GM12891 (cell line): ENCODE measurements at regions not wholly inside any gene's neighbourhood (a gene's known extent, or its start where the extent isn't known, plus 50 kb on each side); places are given as distances from the start of the nearest gene placed in this dataset.

Source experiments
- DNase-seq: peaks from one replicate; pipeline ENCODE4 v3.0.0; 2011; ENCODE audit warnings: low spot score; ENCODE audit not compliant: insufficient read length
- FAIRE-seq: peaks from 2 replicates; lab custom pipeline; 2011; peaks lifted over from hg19 to GRCh38; lab: Jason Lieb, UNC
- PAX5 ChIP-seq: IDR thresholded peaks from 2 replicates; pipeline ENCODE4 v1.6.1; 2011; ENCODE audit warnings: low read length, moderate library complexity, mild to moderate bottlenecking; ENCODE audit not compliant: insufficient read depth, severe bottlenecking
- POLR2A ChIP-seq: IDR thresholded peaks from 2 replicates; pipeline ENCODE4 v1.6.1; 2011; ENCODE audit warnings: low read depth, low read length, control low read depth
- POLR2AphosphoS5 ChIP-seq: IDR thresholded peaks from 2 replicates; pipeline ENCODE4 v1.6.1; 2011; ENCODE audit warnings: low read depth, low read length, control low read depth
- POU2F2 ChIP-seq: IDR thresholded peaks from 2 replicates; pipeline ENCODE4 v1.6.1; 2011; ENCODE audit warnings: low read depth, mild to moderate bottlenecking, control low read depth, low read length, moderate library complexity
- SPI1 ChIP-seq: IDR thresholded peaks from 2 replicates; pipeline ENCODE4 v1.6.1; 2011; ENCODE audit warnings: low read depth, low read length, control low read depth
- TAF1 ChIP-seq: IDR thresholded peaks from 2 replicates; pipeline ENCODE4 v1.6.1; 2011; ENCODE audit warnings: low read depth, low read length, control low read depth

DNA sequence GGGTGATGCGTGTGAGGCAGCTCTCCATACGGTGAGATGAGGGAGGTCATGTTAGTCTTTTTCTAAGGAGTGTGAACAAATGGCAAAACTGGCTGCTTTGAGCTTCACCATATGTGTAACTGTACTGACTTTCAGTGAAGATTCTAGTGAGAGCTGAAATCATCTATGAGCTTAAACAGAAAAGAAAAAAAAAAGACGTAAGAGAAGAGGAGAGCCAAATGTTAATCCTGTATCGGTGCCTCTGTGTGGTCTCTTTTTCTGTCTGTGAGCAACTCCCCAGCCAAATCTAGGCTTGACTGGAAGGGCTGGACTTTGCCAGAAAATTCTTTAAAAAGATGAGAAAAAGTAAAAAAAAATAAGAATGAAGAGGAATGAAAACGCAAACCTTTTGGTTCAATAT lies 209.7 kb upstream of the TUT7 start:
- FAIRE-seq = no peak
- TF ChIP-seq POLR2AphosphoS5 = no peak
- no peak for TF ChIP-seq PAX5
- TF ChIP-seq SPI1 = no peak
- no peak for TF ChIP-seq POLR2A
- no peak for TF ChIP-seq TAF1
- no peak for TF ChIP-seq POU2F2
- DNase-seq = no peak

DNA sequence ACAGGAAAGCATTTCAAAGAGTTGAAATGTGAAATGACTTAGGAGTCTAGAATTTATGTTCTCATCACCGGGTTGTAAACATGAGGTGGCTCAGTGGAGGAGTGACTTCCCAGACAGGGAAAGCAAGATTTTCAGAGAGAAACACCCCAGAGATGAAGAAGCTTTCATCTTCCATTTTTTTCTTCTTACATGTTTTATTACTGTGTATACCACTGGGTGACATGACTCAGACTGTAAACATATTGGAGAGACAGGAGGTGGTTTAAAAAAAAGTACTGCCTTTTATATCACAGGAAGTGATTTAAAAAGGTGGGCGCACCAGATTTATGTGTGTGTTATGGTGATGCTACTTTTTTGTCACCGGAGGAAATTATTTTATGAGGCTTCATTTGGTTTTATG lies 209.1 kb upstream of the TUT7 start:
- TF ChIP-seq POLR2AphosphoS5 = no peak
- no peak for TF ChIP-seq PAX5
- TF ChIP-seq POLR2A = no peak
- TF ChIP-seq SPI1 = no peak
- TF ChIP-seq POU2F2 = no peak
- DNase-seq (no peak), FAIRE-seq (no peak)

GRCh38 chr9:86562691-86563090 lies 208.5 kb upstream of the TUT7 start:
- TF ChIP-seq TAF1 = no peak
- no peak for TF ChIP-seq POU2F2
- no peak for TF ChIP-seq POLR2AphosphoS5
- TF ChIP-seq POLR2A = no peak
- TF ChIP-seq SPI1 = no peak
- no peak for TF ChIP-seq PAX5
- no peak for DNase-seq
- no peak for FAIRE-seq

DNA sequence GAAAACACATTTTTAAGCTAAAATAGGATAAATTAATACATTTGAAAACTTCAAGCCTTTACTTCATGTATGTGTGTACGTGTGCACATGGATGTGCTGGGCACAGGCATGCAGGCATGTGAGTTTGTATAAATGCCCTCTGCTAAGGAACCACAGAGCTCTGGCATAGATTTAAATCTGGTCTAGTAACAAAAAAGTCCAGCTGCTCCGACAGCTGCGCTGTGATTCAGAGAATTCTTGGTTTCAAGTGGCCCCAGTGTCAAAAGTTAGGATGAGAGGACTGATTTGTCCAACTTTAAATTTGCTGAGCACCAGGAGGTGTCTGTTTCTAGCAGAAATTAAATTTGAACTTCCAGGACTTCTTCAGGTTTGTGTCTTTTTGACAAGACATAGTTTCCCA lies 203.7 kb upstream of the TUT7 start:
- no peak for DNase-seq
- no peak for FAIRE-seq
- no peak for TF ChIP-seq POLR2AphosphoS5
- TF ChIP-seq PAX5 = no peak
- no peak for TF ChIP-seq POU2F2
- TF ChIP-seq POLR2A = no peak
- no peak for TF ChIP-seq TAF1
- no peak for TF ChIP-seq SPI1

GRCh38 chr9:86557063-86557766 lies 203.0 kb upstream of the TUT7 start:
- DNase-seq (no peak), FAIRE-seq (no peak)
- no peak for TF ChIP-seq PAX5
- no peak for TF ChIP-seq POU2F2
- TF ChIP-seq POLR2AphosphoS5 = no peak

- TF ChIP-seq TAF1 (no peak), POLR2A (no peak), POLR2AphosphoS5 (no peak), PAX5 (no peak), SPI1 (no peak), POU2F2 (no peak)
- FAIRE-seq (no peak), DNase-seq (no peak)
Measured at GRCh38 chr9:86555661-86556060, 201.5 kb upstream of the TUT7 start.

DNA sequence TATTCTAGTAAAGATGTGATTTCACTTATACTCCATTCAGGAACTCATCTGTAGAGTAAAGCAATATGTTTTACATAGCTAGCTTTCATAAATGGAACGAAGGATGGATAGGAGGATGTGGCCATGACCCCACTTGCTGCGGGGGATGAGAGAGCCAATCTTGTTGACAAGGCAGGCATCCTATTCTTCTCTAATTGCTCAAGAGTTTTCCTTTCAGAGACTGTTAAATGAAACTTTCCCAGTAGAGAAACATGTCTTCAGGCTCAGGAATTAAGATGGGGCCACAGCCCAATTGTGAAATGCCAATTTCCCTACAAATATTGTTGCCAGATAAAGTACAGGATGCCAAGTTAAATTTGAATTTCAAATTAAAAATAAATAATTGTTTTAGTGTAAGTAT lies 196.2 kb upstream of the TUT7 start:
- DNase-seq = no peak
- TF ChIP-seq TAF1 (no peak), SPI1 (no peak), POU2F2 (no peak), PAX5 (no peak), POLR2A (no peak), POLR2AphosphoS5 (no peak)
- no peak for FAIRE-seq

DNA sequence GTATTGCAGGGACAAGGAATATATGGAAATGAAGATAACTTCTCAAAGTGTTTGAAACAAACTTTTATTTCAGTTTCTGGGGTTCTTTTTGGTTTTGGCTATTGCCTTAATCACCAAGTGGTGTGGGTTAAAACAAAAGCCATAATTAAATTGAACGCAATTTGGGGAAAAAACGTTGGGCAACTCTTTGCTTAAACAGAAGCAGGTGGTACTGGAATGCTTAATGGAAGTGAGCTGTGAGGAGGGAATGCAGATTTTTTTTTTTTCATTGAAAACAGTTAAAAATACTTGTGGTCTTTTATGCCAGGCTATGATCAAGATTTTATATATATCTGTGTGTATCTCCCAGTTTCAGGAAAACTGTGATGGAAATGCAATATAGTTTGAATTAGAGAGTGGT lies 195.7 kb upstream of the TUT7 start:
- FAIRE-seq = no peak
- TF ChIP-seq POLR2AphosphoS5 (no peak), SPI1 (no peak)
- no peak for DNase-seq

DNA sequence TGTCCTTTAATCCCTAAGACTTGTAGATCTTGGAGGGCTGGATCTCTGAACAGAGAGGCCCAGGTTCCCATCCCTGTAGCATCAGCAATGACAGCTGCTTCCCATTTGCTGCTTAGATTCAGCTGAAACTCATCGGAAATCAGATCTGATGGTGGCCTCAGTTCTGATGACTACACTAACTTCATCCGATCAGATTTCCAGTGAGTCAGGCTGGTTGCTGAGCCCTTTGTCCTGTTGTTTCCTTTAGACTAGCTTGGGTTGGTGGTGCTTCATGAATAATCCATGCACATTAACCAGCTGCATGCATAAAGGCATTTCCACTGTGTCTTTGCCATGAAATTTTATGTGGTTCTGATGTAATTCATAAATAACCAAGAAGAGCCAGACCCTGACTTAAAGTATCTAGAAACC lies 195.2 kb upstream of the TUT7 start:
- TF ChIP-seq SPI1 (no peak), POU2F2 (no peak), POLR2A (no peak), POLR2AphosphoS5 (no peak), TAF1 (no peak), PAX5 (no peak)
- FAIRE-seq (no peak), DNase-seq (no peak)

DNA sequence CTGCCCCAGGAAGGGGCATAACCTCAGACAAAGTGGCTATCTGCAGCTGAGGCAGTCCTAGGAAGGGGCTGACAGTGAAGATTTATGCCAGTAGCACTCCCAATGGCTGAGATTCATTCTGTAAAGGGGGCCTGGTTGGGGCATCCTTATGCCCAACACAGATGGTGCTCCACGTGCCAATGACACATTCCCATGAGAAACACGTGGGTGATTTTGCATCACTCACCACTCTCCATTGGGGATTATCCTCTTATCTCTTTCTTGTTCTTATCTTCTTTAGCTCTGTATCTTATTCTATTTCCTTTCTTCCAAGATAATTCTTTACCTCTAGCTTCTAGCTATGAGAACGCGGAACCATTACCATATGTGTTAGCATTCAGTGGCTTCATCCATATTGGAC lies 194.0 kb upstream of the TUT7 start:
- TF ChIP-seq PAX5 (no peak), POLR2AphosphoS5 (no peak), SPI1 (no peak)
- no peak for FAIRE-seq

GRCh38 chr9:86547571-86547970 lies 193.4 kb upstream of the TUT7 start:
- DNase-seq (no peak), FAIRE-seq (no peak)
- TF ChIP-seq POLR2AphosphoS5 (no peak), PAX5 (no peak), TAF1 (no peak), POU2F2 (no peak), POLR2A (no peak), SPI1 (no peak)

More for the DNA sequence above, 194.0 kb upstream of the TUT7 start:
- DNase-seq = no peak
